Middle frontal gyrus (tissue), 1 donor: ENCODE measurements at regions not wholly inside any gene's neighbourhood (a gene's known extent, or its start where the extent isn't known, plus 50 kb on each side); places are given as distances from the start of the nearest gene placed in this dataset.
"Not testable (repeated sequence)": the region's sequence is repeated elsewhere in the genome, so short reads cannot be mapped to it uniquely, and the experiment has no call there.

Experiments used
- DNase-seq: peaks from one replicate; pipeline ENCODE4 v3.0.0-alpha.2; 2015; ENCODE audit warnings: low spot score; ENCODE audit errors: extremely low spot score

- DNase-seq = no peak
Observed at GRCh38 chr21:35611708-35612132, 448.6 kb downstream of the SETD4 start.

GRCh38 chr21:35609263-35609662 lies 451.1 kb downstream of the SETD4 start:
- DNase-seq = no peak

DNA sequence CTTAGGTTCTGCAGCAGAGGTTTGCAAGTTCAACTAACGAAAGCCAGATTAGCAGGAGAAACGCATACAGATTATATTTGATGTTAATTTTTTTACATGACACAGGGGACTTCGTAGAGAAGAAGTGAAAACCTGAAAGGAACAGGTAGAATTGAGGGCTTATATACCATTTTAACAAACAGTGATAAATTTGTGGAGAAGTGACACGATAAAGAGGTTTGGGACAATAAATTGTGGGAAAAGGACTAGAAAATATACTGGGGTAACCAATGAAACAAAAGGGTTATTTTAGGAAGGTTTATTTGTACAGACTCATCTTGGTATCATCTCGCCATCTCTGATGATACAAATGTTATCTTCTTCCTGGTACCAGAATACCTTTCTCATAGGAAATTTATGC lies 452.9 kb downstream of the SETD4 start:
- DNase-seq = no peak

DNA sequence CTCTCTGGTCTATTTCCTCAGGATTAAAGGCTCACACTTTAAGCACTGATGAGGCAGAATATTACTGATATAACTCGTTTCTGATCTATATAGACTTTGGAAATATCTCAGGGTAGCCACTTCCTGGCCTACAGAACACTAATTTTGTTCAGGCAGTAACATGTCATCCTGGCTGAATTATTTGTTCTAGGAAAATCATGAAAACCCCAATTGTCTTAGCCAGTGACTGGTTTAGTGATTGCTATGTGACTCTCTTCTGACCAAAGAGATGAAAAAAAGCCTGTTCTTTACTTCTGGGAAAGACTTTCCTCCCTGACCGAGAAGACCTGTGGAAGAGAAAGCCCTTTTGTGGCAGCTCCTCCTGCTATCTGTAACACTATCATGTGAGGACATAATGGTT lies 453.7 kb downstream of the SETD4 start:
- DNase-seq = no peak

GRCh38 chr21:35606146-35606545 lies 454.2 kb downstream of the SETD4 start:
- no peak for DNase-seq

- DNase-seq = no peak
Observed at GRCh38 chr21:35603494-35603893, 456.8 kb downstream of the SETD4 start.

DNA sequence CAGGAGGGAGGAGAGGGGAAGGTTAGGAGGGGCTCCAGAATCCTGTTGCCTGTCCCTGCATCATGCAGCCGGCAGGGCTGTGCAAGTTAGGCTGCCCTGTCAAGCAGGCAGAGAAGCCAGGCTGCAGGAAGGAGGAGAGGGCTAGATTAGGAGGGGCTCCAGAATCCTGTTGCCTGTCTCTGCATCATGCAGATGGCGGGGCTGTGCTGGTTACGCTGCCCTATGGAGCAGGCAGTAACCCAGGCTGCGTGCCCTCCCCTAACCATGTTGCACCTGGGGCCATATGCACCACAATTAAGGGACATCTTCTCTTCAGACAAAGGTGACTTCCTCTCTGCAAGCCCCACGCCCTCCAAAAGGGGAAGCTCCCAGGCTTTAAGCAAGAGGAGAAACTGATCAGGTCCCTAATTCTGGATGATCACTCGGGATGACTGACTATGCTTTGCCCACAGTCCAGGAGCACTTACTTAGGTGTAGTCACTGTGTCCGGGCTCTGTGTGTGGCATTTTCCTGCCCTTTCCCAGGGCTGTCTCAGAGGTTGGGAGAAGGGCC lies 457.4 kb downstream of the SETD4 start:
- no peak for DNase-seq

- DNase-seq = no peak
Observed at GRCh38 chr21:35601211-35601610, 459.1 kb downstream of the SETD4 start.

DNA sequence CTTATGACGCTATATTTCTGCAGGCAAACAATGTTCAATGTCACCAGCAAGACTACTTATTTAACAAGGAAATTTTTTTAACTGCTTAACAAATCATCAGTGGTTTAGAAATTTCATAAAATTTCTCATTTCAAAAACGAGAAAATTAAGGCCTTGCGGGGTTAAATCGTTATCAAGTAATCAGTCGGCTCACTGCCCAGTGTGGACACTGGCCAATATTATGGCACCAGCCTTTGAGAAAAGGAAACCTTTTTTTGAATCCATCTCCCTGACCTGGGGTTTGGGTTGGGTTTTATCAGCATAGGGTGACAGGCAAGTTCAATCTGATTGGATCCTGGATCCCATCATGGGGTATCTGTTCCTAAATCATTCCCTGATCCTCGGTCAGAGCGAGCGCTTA lies 461.2 kb downstream of the SETD4 start:
- no peak for DNase-seq

GRCh38 chr21:35597750-35598339 lies 462.5 kb downstream of the SETD4 start:
- DNase-seq = no peak

GRCh38 chr21:35594905-35595304 lies 465.4 kb downstream of the SETD4 start:
- no peak for DNase-seq

GRCh38 chr21:35593000-35593502 lies 467.3 kb downstream of the SETD4 start:
- no peak for DNase-seq

- DNase-seq = not testable (repeated sequence)
Observed at GRCh38 chr21:35590284-35590683, 470.0 kb downstream of the SETD4 start.

- DNase-seq = no peak
Observed at GRCh38 chr21:35587841-35588380, 472.4 kb downstream of the SETD4 start.

- DNase-seq = no peak
Observed at GRCh38 chr21:35586305-35586704, 474.0 kb downstream of the SETD4 start.

GRCh38 chr21:35585878-35586277 lies 474.4 kb downstream of the SETD4 start:
- DNase-seq = no peak

DNA sequence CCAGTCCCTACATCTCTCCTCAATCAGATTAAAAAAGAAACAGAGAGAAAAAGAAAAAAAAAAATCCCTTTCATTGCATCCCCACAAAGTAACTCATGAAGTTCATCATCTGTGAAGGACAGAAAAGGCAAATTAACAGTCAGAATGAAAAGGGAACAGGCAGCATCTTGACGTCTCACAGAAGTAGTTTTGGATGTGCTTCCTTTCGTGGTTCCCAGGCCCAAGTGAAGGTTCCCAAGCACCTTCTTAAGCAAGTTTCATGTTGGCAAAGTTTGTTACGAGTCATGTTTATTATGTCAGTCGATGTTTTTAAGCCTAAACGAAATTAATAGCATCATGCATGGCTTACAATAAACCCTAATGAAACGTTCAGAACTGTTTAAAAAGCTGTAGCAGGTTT lies 475.2 kb downstream of the SETD4 start:
- DNase-seq = no peak

GRCh38 chr21:35583566-35584216 lies 476.6 kb downstream of the SETD4 start:
- no peak for DNase-seq

DNA sequence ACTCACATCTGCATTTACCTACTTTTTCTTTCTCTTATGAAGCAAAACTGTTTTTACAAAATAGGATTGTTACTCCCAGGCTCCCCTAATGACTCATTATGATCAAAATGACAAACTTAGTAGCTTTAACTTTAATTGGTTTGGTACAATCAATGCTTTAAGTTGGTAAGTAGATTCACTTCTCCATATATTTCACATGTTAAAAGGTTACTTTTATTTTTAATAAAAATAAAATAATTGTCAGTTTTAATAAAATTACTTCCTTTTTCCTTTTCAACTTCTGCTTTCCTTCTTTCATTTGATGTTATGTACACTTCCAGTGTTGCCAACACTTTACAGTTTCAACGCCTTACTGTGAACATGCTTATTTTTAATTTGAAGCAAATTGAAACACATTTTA lies 477.6 kb downstream of the SETD4 start:
- DNase-seq = no peak

DNA sequence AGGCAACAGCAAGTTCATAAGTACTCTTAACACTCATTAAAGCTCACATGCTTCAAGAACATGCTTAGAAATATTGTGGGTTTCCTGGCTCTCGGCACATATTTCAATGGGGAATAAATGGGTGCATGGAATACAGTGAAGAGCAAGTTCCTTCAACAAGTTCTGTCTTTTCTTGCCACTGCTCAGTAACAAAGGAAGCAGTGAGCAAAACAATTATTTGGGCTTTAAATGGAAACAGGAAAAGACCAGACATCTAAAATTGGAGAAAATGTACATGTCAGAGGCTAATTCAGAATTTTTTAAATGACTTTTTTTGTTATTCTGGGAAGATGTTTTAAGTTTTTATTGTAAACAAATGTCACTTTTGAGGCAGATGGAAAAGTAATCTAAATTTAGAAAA lies 478.7 kb downstream of the SETD4 start:
- no peak for DNase-seq

- DNase-seq = no peak
Observed at GRCh38 chr21:35579520-35580293, 480.6 kb downstream of the SETD4 start.
